Left ventricle myocardium inferior (tissue), 1 donor: ENCODE measurements at regions not wholly inside any gene's neighbourhood (a gene's known extent, or its start where the extent isn't known, plus 50 kb on each side); places are given as distances from the start of the nearest gene placed in this dataset.
"Not testable (repeated sequence)": the region's sequence is repeated elsewhere in the genome, so short reads cannot be mapped to it uniquely, and the experiment has no call there.

ENCODE experiments used
- DNase-seq: peaks from one replicate; pipeline ENCODE4 v3.0.0-alpha.2; 2020
- H3K27ac ChIP-seq: fragments of 200-600 bp; replicated peaks from 2 replicates; pipeline ENCODE4 v1.8.0; 2021
- H3K27me3 ChIP-seq: fragments of 200-600 bp; 2 replicates; pipeline ENCODE4 v1.8.0; 2021; ENCODE audit warnings: low read depth
- H3K36me3 ChIP-seq: fragments of 200-600 bp; 2 replicates; pipeline ENCODE4 v1.8.0; 2021
- H3K4me1 ChIP-seq: fragments of 200-600 bp; 2 replicates; pipeline ENCODE4 v1.8.0; 2021
- H3K4me3 ChIP-seq: fragments of 200-600 bp; 2 replicates; pipeline ENCODE4 v1.8.0; 2021; ENCODE audit warnings: mild to moderate bottlenecking, moderate library complexity
- H3K9me3 ChIP-seq: fragments of 200-600 bp; replicated peaks from 2 replicates; pipeline ENCODE4 v1.8.0; 2021
- intact Hi-C: fragments of 100-400 bp; cut with micrococcal nuclease; formaldehyde crosslinking; loops from one replicate; pipeline ENCODE4 v1.11.0; 2022
- TF ChIP-seq, protein P1 (sequence below): fragments of 200-600 bp; IDR thresholded peaks from 2 replicates; pipeline ENCODE4 v1.8.0; 2021; ENCODE audit warnings: antibody characterized with exemption, mild to moderate bottlenecking, borderline replicate concordance
- donor health status: DM: no; HTN: yes; CAD: no; lungs with severe emphysema.

GRCh38 chr4:110347805-110348204 lies 128.2 kb upstream of the ENPEP start:
- DNase-seq: no peak
- Histone ChIP-seq H3K36me3 (no peaks in the 10 kb centered on the region), H3K4me3 (no peak overlapping the region), H3K9me3 (no peaks in the 10 kb centered on the region), H3K4me1 (no peaks in the 10 kb centered on the region), H3K27me3 (peaks cover 15% of the 10 kb centered on the region), H3K27ac (no peak overlapping the region)
- intact Hi-C loops: loop anchor here (10.0 kb wide), 1 partner anchor 167 kb away; no protein-coding TSS in a partner anchor
- TF ChIP-seq, protein P1, sequence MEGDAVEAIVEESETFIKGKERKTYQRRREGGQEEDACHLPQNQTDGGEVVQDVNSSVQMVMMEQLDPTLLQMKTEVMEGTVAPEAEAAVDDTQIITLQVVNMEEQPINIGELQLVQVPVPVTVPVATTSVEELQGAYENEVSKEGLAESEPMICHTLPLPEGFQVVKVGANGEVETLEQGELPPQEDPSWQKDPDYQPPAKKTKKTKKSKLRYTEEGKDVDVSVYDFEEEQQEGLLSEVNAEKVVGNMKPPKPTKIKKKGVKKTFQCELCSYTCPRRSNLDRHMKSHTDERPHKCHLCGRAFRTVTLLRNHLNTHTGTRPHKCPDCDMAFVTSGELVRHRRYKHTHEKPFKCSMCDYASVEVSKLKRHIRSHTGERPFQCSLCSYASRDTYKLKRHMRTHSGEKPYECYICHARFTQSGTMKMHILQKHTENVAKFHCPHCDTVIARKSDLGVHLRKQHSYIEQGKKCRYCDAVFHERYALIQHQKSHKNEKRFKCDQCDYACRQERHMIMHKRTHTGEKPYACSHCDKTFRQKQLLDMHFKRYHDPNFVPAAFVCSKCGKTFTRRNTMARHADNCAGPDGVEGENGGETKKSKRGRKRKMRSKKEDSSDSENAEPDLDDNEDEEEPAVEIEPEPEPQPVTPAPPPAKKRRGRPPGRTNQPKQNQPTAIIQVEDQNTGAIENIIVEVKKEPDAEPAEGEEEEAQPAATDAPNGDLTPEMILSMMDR: no peak

DNA sequence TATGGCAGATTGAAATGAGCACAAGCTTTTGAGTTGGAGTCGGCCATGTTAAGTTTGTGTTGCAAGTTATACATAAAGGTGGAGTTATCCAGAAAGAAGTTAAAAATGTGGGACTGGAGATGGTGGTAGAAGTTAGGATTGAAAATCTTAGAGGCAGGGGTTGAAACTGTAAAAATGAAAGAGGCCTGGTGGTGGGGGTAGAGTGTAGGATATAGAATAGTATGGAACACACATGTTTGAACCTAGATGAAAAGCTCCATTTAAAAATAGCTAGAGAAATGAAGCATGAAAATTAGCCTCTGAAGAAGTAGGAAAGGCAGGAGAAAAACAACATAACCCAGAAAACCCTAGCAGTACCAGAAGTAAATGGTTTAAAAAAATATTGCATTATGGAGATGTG lies 131.8 kb upstream of the ENPEP start:
- H3K36me3 ChIP-seq: no peaks in the 10 kb centered on the region
- H3K4me3 ChIP-seq: no peak overlapping the region
- no peaks in the 10 kb centered on the region for H3K9me3 ChIP-seq
- H3K4me1 ChIP-seq: no peaks in the 10 kb centered on the region
- no peak for DNase-seq
- no peak overlapping the region for H3K27ac ChIP-seq
- peaks cover 8% of the 10 kb centered on the region for H3K27me3 ChIP-seq
- intact Hi-C loops: loop anchor here (10.0 kb wide), 1 partner anchor 171 kb away; no protein-coding TSS in a partner anchor
- TF ChIP-seq, protein P1: peak; percentile 51

DNA sequence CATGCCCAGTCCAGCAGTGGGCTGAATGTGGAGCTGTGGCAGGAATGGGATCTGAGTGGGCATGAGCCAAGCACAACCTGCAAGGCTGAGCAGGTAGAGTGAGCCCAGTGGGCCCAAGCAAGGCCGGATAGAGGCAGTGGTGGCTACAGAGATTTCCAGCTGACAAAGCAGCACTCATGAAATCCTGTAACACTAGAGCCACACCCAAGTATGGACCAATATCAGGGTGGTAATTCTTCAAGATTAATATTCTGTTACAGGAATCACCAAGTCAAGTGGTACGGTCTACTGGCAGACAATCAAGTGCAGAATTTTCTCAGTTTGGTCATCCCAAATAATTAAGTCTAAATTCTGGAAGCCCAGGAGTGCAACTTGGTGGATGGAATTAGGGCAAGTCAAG lies 132.4 kb upstream of the ENPEP start:
- H3K36me3 ChIP-seq: no peaks in the 10 kb centered on the region
- intact Hi-C loops: loop anchor here (10.0 kb wide), 1 partner anchor 171 kb away; no protein-coding TSS in a partner anchor
- no peak for DNase-seq
- H3K27me3 ChIP-seq: peaks cover 8% of the 10 kb centered on the region
- no peaks in the 10 kb centered on the region for H3K9me3 ChIP-seq
- no peak overlapping the region for H3K27ac ChIP-seq
- TF ChIP-seq, protein P1: no peak
- no peaks in the 10 kb centered on the region for H3K4me1 ChIP-seq
- no peak overlapping the region for H3K4me3 ChIP-seq

- not testable (repeated sequence) for H3K4me3 ChIP-seq, DNase-seq, H3K36me3 ChIP-seq, H3K27ac ChIP-seq, H3K27me3 ChIP-seq, H3K9me3 ChIP-seq, H3K4me1 ChIP-seq
- intact Hi-C loops: loop anchor here (10.0 kb wide), 1 partner anchor 174 kb away; no protein-coding TSS in a partner anchor
Observed at GRCh38 chr4:110341118-110341517, 134.8 kb upstream of the ENPEP start.

- H3K27me3 ChIP-seq: peaks cover 9% of the 10 kb centered on the region
- H3K4me3 ChIP-seq: no peak overlapping the region
- no peaks in the 10 kb centered on the region for H3K9me3 ChIP-seq
- intact Hi-C loops: no loop called here
- H3K27ac ChIP-seq: no peak overlapping the region
- TF ChIP-seq, protein P1: no peak
- DNase-seq: no peak
- H3K4me1 ChIP-seq: no peaks in the 10 kb centered on the region
- no peaks in the 10 kb centered on the region for H3K36me3 ChIP-seq
Observed at GRCh38 chr4:110335399-110335798, 137.0 kb upstream of the ELOVL6 start.

- Histone ChIP-seq H3K27ac (no peak overlapping the region), H3K27me3 (peaks cover 12% of the 10 kb centered on the region), H3K9me3 (no peaks in the 10 kb centered on the region), H3K36me3 (no peaks in the 10 kb centered on the region), H3K4me3 (no peak overlapping the region), H3K4me1 (no peaks in the 10 kb centered on the region)
- no peak for DNase-seq
- intact Hi-C loops: no loop called here
- TF ChIP-seq, protein P1: no peak
Observed at GRCh38 chr4:110332483-110332882, 134.1 kb upstream of the ELOVL6 start.

- intact Hi-C loops, H3K27ac ChIP-seq, H3K27me3 ChIP-seq, H3K9me3 ChIP-seq, H3K4me3 ChIP-seq, DNase-seq, H3K4me1 ChIP-seq, H3K36me3 ChIP-seq: not testable (repeated sequence)
Observed at GRCh38 chr4:110326426-110326825, 128.0 kb upstream of the ELOVL6 start.
